K562 (cell line): ENCODE measurements at regions not wholly inside any gene's neighbourhood (a gene's known extent, or its start where the extent isn't known, plus 50 kb on each side); places are given as distances from the start of the nearest gene placed in this dataset.

Experiments
- EP300 ChIP-seq: IDR thresholded peaks from 2 replicates; pipeline ENCODE4 v1.6.1; 2012; ENCODE audit warnings: low read length, improper control_type of control experiment
- ETV1 ChIP-seq: fragments of 450-650 bp; conservative IDR thresholded peaks from 2 replicates; pipeline ENCODE4 v1.6.1; 2016; ENCODE audit warnings: missing genetic modification characterization, control low read depth, low read depth, missing compliant biosample characterization
- GABPB2 ChIP-seq: fragments of 250-450 bp; sonication (Bioruptor Pico); conservative IDR thresholded peaks from 2 replicates; pipeline ENCODE4 v1.5.1; 2021; ENCODE audit warnings: mild to moderate bottlenecking
- GATAD2B ChIP-seq: fragments of 450-650 bp; IDR thresholded peaks from 2 replicates; pipeline ENCODE4 v1.6.1; 2017; ENCODE audit warnings: mild to moderate bottlenecking, borderline replicate concordance
- NCOR1 ChIP-seq: fragments of 450-650 bp; IDR thresholded peaks from 2 replicates; pipeline ENCODE4 v1.6.1; 2016; ENCODE audit warnings: mild to moderate bottlenecking, moderate library complexity
- SIRT6 ChIP-seq: IDR thresholded peaks from one replicate; pipeline ENCODE4 v1.6.1; 2012; ENCODE audit warnings: low read depth, mild to moderate bottlenecking, control low read depth, inconsistent platforms, low read length, moderate library complexity
- SIX5 ChIP-seq, 2 experiments: IDR thresholded peaks; 2 replicates each; pipeline ENCODE4 v1.6.1; 2011; ENCODE audit warnings: low read length in 2 of 2, borderline replicate concordance in 1 of 2, low read depth in 1 of 2, mild to moderate bottlenecking in 1 of 2, moderate library complexity in 1 of 2; ENCODE audit not compliant: insufficient read depth in 1 of 2
- SMARCB1 ChIP-seq: IDR thresholded peaks from 2 replicates; pipeline ENCODE4 v1.6.1; 2011; ENCODE audit warnings: improper control_type of control experiment, low read depth; ENCODE audit not compliant: insufficient read length
- SRF ChIP-seq, 2 experiments: fragments of 250-450, 450-650 bp in 1 of 2; sonication (Bioruptor Pico) in 1 of 2; sonication (generic) in 1 of 2; formaldehyde crosslinking; IDR thresholded peaks; 2 replicates each; pipeline versions ENCODE4 v1.5.0 to v1.5.1; 2020 to 2022; ENCODE audit warnings: mild to moderate bottlenecking in 1 of 2, missing genetic modification reagents in 1 of 2
- TRIM24 ChIP-seq, 2 experiments: fragments of 450-650 bp; IDR thresholded peaks; 2 replicates each; pipeline ENCODE4 v1.6.1; 2016
- ZNF175 ChIP-seq: fragments of 200-800 bp; sonication (Bioruptor generic); IDR thresholded peaks from 2 replicates; pipeline ENCODE4 v1.6.1; 2016; ENCODE audit warnings: low read depth, mild to moderate bottlenecking, missing genetic modification characterization, missing compliant biosample characterization
- ZNF57 ChIP-seq: fragments of 450-650 bp; formaldehyde crosslinking; IDR thresholded peaks from 2 replicates; pipeline ENCODE4 v1.4.0; 2020; ENCODE audit warnings: mild to moderate bottlenecking, moderate library complexity
- TF ChIP-seq, protein P1 (sequence below): fragments of 450-650 bp; formaldehyde crosslinking; IDR thresholded peaks from 2 replicates; pipeline ENCODE4 v1.4.0; 2022; ENCODE audit warnings: missing genetic modification characterization
- TF ChIP-seq, protein P2 (sequence below): IDR thresholded peaks from 3 replicates; pipeline ENCODE4 v1.6.1; 2011; ENCODE audit warnings: borderline replicate concordance, mild to moderate bottlenecking, moderate library complexity; ENCODE audit not compliant: insufficient read length; ENCODE audit errors: extremely low read depth
- TF ChIP-seq, protein P3 (sequence below): sonication (generic); formaldehyde crosslinking; IDR thresholded peaks from 2 replicates; pipeline ENCODE4 v1.8.0; 2022; ENCODE audit warnings: mild to moderate bottlenecking, missing genetic modification reagents
- TF ChIP-seq, protein P4 (sequence below): sonication (generic); formaldehyde crosslinking; IDR thresholded peaks from 2 replicates; pipeline ENCODE4 v1.5.0; 2020; ENCODE audit warnings: missing genetic modification reagents
- TF ChIP-seq, protein P5 (sequence below): fragments of 450-650 bp; formaldehyde crosslinking; IDR thresholded peaks from 2 replicates; pipeline ENCODE4 v1.4.0; 2022; ENCODE audit warnings: mild to moderate bottlenecking, moderate library complexity
- TF ChIP-seq, protein P6 (sequence below): fragments of 450-650 bp; IDR thresholded peaks from 2 replicates; pipeline ENCODE4 v1.6.1; 2018; ENCODE audit not compliant: partially characterized antibody

DNA sequence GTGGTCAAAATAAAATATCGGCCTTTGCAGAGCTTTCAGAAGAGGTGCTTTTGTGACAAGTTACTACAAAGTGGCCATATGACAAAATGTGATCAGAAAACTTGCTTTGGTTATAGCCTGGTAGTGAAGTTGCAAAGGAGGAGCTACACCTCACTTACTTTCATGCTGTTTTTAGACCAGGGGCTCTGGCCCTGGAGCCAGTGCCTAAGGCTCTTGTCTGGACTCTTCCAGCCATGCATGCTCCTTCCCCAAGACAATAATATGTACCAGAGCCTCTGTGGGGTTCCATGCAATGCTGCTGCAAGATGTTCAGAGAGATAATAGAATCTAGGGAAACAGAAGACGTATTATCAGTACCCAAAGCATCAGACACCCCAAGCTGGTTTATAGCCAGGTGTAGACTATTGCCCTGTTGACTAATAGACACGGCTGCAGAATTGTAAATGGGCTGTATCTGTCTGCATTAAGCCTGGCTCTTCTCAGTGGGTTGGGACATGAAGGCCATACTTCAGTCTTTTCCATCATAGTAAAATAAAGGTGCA is 88.5 kb downstream of the EGLN3 start (continued):
- TF ChIP-seq, protein P1, sequence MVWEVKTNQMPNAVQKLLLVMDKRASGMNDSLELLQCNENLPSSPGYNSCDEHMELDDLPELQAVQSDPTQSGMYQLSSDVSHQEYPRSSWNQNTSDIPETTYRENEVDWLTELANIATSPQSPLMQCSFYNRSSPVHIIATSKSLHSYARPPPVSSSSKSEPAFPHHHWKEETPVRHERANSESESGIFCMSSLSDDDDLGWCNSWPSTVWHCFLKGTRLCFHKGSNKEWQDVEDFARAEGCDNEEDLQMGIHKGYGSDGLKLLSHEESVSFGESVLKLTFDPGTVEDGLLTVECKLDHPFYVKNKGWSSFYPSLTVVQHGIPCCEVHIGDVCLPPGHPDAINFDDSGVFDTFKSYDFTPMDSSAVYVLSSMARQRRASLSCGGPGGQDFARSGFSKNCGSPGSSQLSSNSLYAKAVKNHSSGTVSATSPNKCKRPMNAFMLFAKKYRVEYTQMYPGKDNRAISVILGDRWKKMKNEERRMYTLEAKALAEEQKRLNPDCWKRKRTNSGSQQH (CRISPR knock-in tag) = no peak
- no peak for TF ChIP-seq SRF (CRISPR knock-in tag; IDR thresholded peaks at IDR 0.05)
- TF ChIP-seq SMARCB1 = no peak
- TF ChIP-seq, protein P2, sequence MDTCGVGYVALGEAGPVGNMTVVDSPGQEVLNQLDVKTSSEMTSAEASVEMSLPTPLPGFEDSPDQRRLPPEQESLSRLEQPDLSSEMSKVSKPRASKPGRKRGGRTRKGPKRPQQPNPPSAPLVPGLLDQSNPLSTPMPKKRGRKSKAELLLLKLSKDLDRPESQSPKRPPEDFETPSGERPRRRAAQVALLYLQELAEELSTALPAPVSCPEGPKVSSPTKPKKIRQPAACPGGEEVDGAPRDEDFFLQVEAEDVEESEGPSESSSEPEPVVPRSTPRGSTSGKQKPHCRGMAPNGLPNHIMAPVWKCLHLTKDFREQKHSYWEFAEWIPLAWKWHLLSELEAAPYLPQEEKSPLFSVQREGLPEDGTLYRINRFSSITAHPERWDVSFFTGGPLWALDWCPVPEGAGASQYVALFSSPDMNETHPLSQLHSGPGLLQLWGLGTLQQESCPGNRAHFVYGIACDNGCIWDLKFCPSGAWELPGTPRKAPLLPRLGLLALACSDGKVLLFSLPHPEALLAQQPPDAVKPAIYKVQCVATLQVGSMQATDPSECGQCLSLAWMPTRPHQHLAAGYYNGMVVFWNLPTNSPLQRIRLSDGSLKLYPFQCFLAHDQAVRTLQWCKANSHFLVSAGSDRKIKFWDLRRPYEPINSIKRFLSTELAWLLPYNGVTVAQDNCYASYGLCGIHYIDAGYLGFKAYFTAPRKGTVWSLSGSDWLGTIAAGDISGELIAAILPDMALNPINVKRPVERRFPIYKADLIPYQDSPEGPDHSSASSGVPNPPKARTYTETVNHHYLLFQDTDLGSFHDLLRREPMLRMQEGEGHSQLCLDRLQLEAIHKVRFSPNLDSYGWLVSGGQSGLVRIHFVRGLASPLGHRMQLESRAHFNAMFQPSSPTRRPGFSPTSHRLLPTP = no peak
- TF ChIP-seq, protein P3, sequence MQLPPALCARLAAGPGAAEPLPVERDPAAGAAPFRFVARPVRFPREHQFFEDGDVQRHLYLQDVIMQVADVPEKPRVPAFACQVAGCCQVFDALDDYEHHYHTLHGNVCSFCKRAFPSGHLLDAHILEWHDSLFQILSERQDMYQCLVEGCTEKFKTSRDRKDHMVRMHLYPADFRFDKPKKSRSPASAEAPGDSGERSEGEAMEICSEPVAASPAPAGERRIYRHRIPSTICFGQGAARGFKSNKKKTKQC (CRISPR knock-in tag) = no peak
- peak; percentile 47 to 50; a peak in 3 of 4 replicates for TF ChIP-seq TRIM24 (IDR thresholded peaks at IDR 0.05)
- TF ChIP-seq EP300 = peak; percentile 54
- TF ChIP-seq ETV1 = no peak
- TF ChIP-seq NCOR1 = peak; percentile 54
- no peak for TF ChIP-seq GABPB2 (CRISPR knock-in tag)
- no peak for TF ChIP-seq GATAD2B
- TF ChIP-seq, protein P4, sequence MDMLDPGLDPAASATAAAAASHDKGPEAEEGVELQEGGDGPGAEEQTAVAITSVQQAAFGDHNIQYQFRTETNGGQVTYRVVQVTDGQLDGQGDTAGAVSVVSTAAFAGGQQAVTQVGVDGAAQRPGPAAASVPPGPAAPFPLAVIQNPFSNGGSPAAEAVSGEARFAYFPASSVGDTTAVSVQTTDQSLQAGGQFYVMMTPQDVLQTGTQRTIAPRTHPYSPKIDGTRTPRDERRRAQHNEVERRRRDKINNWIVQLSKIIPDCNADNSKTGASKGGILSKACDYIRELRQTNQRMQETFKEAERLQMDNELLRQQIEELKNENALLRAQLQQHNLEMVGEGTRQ (CRISPR knock-in tag) = no peak
- no peak for TF ChIP-seq SIX5 (IDR thresholded peaks at IDR 0.05; ENCODE audit: borderline replicate concordance in 1 of 2, insufficient read depth in 1 of 2, low read depth in 1 of 2, low read length in 2 of 2)
- TF ChIP-seq ZNF57 = no peak
- TF ChIP-seq, protein P5, sequence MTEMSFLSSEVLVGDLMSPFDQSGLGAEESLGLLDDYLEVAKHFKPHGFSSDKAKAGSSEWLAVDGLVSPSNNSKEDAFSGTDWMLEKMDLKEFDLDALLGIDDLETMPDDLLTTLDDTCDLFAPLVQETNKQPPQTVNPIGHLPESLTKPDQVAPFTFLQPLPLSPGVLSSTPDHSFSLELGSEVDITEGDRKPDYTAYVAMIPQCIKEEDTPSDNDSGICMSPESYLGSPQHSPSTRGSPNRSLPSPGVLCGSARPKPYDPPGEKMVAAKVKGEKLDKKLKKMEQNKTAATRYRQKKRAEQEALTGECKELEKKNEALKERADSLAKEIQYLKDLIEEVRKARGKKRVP = no peak
- TF ChIP-seq SIRT6 = no peak
- no peak for TF ChIP-seq ZNF175 (CRISPR knock-in tag)
- TF ChIP-seq, protein P6, sequence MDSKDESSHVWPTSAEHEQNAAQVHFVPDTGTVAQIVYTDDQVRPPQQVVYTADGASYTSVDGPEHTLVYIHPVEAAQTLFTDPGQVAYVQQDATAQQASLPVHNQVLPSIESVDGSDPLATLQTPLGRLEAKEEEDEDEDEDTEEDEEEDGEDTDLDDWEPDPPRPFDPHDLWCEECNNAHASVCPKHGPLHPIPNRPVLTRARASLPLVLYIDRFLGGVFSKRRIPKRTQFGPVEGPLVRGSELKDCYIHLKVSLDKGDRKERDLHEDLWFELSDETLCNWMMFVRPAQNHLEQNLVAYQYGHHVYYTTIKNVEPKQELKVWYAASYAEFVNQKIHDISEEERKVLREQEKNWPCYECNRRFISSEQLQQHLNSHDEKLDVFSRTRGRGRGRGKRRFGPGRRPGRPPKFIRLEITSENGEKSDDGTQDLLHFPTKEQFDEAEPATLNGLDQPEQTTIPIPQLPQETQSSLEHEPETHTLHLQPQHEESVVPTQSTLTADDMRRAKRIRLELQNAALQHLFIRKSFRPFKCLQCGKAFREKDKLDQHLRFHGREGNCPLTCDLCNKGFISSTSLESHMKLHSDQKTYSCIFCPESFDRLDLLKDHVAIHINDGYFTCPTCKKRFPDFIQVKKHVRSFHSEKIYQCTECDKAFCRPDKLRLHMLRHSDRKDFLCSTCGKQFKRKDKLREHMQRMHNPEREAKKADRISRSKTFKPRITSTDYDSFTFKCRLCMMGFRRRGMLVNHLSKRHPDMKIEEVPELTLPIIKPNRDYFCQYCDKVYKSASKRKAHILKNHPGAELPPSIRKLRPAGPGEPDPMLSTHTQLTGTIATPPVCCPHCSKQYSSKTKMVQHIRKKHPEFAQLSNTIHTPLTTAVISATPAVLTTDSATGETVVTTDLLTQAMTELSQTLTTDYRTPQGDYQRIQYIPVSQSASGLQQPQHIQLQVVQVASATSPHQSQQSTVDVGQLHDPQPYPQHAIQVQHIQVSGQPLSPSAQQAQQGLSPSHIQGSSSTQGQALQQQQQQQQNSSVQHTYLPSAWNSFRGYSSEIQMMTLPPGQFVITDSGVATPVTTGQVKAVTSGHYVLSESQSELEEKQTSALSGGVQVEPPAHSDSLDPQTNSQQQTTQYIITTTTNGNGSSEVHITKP = no peak
